Neural progenitor cell (in vitro differentiated cells): ENCODE measurements at regions not wholly inside any gene's neighbourhood (a gene's known extent, or its start where the extent isn't known, plus 50 kb on each side); places are given as distances from the start of the nearest gene placed in this dataset.

Experiments
- CTCF ChIP-seq: fragments of 200-600 bp; sonication (generic); IDR thresholded peaks from 2 replicates; pipeline ENCODE4 v1.5.1; 2017; ENCODE audit warnings: antibody characterized with exemption, mild to moderate bottlenecking
- EZH2 ChIP-seq: fragments of 200-600 bp; sonication (generic); IDR thresholded peaks from 2 replicates; pipeline ENCODE4 v1.6.1; 2017; ENCODE audit warnings: antibody characterized with exemption, mild to moderate bottlenecking, moderate library complexity
- EZH2phosphoT487 ChIP-seq: fragments of 200-600 bp; sonication (generic); IDR thresholded peaks from 2 replicates; pipeline ENCODE4 v1.6.1; 2017; ENCODE audit warnings: antibody characterized with exemption

GRCh38 chr15:57866149-57866736, 159.7 kb downstream of the POLR2M start:
- TF ChIP-seq CTCF = peak; percentile 72
- no peak for TF ChIP-seq EZH2
- no peak for TF ChIP-seq EZH2phosphoT487
